ENCODE measurements at regions not wholly inside any gene's neighbourhood (a gene's known extent, or its start where the extent isn't known, plus 50 kb on each side); places are given as distances from the start of the nearest gene placed in this dataset.

- TF ChIP-seq CTCF (IDR thresholded peaks at IDR 0.05; ENCODE audit: low read length, missing control alignments), result no peak
- no peak for DNase-seq (ENCODE audit: low read depth)
- no peak overlapping the region for H3K4me3 ChIP-seq (replicated peaks; ENCODE audit: low read depth, low read length)
Observed at GRCh38 chr6:3908961-3909360, 59.8 kb downstream of the FAM50B start.

GRCh38 chr6:3910106-3910663 lies 61.0 kb downstream of the FAM50B start:
- H3K4me3 ChIP-seq (replicated peaks; ENCODE audit: low read depth, low read length), result no peak overlapping the region
- no peak for TF ChIP-seq CTCF (IDR thresholded peaks at IDR 0.05; ENCODE audit: low read length, missing control alignments)
- DNase-seq (ENCODE audit: low read depth), result no peak

GRCh38 chr6:3911130-3911529 lies 62.0 kb downstream of the FAM50B start:
- DNase-seq (ENCODE audit: low read depth), result no peak
- H3K4me3 ChIP-seq (replicated peaks; ENCODE audit: low read depth, low read length), result peak overlapping the region; percentile 33
- TF ChIP-seq CTCF (IDR thresholded peaks at IDR 0.05; ENCODE audit: low read length, missing control alignments), result no peak

GRCh38 chr6:3911614-3912336 lies 62.6 kb downstream of the FAM50B start:
- H3K4me3 ChIP-seq (replicated peaks; ENCODE audit: low read depth, low read length), result peak overlapping the region; percentile 33
- DNase-seq (ENCODE audit: low read depth), result peak; percentile 92
- TF ChIP-seq CTCF (IDR thresholded peaks at IDR 0.05; ENCODE audit: low read length, missing control alignments), result no peak

DNA sequence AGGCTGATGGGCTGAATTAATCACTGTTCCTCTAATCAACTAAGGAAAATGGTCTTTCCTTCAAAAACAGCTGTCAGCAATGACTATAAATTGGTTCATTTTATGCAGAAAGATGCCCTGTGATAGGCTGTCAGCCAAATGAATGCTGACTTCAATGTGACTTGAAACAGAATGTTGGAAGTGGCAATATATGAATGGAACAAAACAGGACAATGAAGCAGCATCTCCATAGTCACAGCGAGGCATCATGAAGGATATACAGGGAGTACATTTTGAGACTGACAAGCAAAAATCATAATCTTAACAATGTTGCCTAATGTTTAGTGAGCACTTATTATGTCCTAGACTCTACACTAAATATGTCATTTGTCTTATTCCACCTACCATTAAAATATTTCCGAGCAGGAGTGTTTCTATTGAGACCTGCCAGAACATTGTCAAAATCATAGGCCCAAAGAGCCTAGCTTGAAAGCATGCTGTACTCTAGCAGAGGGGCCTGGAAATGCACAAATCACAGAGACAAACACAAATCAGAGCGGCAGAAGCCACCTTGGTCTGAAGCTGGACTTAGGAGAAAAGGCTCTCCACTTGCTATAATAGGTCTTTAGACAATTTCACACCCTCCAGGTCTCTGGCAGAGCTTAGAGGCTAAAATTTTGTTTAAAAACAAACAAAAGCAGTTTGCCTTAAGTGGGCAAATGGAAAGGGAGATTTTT lies 63.3 kb downstream of the FAM50B start:
- no peak for TF ChIP-seq CTCF (IDR thresholded peaks at IDR 0.05; ENCODE audit: low read length, missing control alignments)
- no peak for DNase-seq (ENCODE audit: low read depth)
- no peak overlapping the region for H3K4me3 ChIP-seq (replicated peaks; ENCODE audit: low read depth, low read length)

- no peak for TF ChIP-seq CTCF (IDR thresholded peaks at IDR 0.05; ENCODE audit: low read length, missing control alignments)
- DNase-seq (ENCODE audit: low read depth), result peak; percentile 99
- no peak overlapping the region for H3K4me3 ChIP-seq (replicated peaks; ENCODE audit: low read depth, low read length)
Observed at GRCh38 chr6:3913077-3913957, 64.1 kb downstream of the FAM50B start.

Data from fibroblast of pulmonary artery (primary cell).